NCI-H2227 treated with DMSO at 0.1 percent for 48 hours (cell line): ENCODE measurements at regions not wholly inside any gene's neighbourhood (a gene's known extent, or its start where the extent isn't known, plus 50 kb on each side); places are given as distances from the start of the nearest gene placed in this dataset.
A peak's percentile ranks its signal among the peaks of the same experiment; 100 is the strongest.

Source experiments
- DNase-seq: peaks from one replicate; lab custom pipeline; 2025; lab: John Stamatoyannopoulos, UW

DNA sequence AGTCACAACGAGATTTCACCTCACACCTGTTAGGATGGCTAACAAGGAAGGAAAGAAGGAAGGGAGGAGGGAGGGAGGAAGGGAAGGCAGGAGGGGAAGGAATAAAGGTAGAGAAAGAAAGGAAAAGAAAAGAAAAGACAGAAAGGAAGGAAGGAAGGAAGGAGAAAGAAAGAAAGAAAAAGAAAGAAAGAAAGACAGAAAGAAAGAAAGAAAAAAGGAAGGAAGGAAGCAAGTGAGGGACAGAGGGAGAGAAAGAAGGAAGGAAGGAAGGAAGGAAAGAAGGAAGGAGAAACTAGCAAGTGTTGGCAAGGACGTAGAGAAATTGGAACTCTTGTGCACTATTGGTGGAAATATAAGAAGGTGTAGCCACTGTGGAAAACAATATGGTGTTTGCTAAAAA lies 52.2 kb downstream of the CCDC185 start:
- no peak for DNase-seq

DNA sequence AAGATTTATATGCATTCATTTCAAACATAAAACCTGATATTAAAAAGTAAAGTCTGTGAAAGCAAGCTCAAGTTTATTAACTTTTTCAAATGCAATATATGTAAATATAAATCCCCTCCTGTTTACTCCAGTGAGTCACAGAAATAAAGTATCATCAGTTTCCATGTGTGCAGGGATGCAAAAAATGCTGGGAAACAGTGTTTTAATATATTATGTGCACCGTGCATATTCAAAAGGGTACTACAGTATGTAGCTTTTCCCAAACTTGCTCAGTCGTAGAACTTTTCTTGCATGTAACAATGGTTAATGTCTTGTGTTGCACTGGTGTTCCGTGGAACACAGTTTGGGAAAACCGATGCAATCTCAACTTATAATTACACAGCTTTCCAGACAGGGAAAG lies 60.7 kb downstream of the CCDC185 start:
- DNase-seq, result no peak

DNA sequence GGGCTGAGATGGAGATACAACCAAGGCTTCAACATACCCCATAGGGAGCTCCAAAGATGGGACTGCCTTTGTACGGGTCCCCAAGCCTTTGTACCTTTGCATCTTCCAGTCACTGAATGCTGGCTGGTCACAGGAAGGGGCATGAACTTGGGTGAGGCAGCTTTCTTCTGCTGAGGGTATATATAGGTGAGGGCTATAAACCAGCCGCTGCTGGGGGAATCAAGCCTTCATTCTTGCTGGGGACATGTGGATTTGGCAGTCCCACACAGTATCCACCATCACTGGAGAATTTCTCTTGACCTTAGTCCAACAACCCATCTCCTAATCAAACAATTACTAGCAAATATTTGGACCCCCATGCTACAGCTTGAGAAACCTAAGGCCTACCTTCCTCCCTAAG lies 61.7 kb downstream of the CCDC185 start:
- no peak for DNase-seq

DNA sequence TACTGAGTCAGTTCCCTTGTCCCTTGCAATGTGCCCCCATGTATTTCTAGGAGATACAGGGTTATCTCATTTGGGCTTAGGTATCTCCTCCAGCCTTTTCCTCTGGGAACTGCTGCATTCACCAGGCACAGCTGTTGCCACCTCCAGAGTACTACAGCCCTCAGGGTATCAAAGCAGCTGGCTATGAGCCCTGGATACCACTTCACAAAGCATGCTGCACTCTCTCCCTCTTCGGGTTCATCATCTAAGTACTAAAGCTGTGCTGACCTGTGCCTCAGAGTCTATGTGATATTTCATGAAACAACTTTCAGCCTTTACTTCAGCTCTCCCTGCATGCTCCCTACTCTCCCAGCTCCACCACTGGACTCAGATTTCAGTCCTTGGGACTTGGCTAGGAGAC lies 62.3 kb downstream of the CCDC185 start:
- no peak for DNase-seq

DNA sequence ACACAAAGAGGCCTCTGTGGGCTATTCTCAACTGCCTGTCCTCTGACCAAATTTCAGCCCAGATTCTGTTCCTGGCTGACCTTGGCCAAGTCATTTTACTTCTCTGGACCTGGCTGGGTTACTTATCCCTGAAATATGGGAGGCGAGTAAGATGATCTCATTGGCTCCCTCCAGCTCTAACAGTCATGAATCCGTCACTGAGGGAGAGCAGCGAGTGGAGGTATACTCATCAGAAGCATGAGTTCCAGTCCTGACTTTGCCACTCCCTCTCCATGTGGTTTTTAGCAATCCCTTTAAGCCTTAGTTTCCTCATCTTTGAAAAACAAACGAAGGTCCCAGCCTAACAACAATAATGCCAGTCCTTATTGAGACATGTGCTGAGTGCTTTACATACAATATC lies 63.5 kb downstream of the CCDC185 start:
- no peak for DNase-seq

DNA sequence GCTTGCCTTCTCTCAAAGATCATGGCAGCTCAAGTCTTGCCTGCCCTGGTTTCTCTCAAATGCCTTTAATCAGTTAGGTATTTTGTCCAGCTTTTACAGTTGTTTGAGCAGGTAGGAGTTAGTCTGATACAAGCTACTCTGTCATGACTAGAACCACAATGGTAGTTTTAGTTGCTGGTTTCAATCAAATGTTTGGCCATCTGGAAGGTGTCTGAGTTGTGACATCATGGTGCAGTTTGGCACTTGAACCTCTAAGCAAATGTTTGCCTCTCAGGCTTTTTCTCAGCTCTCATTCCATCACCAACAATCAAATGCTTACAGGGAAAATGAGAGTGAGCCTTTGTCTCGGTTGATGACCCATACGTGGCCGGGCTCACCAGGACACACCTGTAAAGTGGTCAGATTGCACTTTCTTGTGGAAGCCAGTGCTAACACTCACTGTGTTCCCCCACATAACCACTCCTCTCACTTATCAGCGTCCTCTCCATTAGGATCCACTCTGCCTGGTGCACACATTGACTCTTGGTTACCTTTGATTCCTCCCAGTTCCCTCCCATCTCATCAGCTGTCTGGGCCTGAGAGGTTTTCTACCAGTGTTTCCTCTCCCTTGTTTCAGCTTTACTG lies 67.5 kb downstream of the CCDC185 start:
- DNase-seq, result no peak

DNA sequence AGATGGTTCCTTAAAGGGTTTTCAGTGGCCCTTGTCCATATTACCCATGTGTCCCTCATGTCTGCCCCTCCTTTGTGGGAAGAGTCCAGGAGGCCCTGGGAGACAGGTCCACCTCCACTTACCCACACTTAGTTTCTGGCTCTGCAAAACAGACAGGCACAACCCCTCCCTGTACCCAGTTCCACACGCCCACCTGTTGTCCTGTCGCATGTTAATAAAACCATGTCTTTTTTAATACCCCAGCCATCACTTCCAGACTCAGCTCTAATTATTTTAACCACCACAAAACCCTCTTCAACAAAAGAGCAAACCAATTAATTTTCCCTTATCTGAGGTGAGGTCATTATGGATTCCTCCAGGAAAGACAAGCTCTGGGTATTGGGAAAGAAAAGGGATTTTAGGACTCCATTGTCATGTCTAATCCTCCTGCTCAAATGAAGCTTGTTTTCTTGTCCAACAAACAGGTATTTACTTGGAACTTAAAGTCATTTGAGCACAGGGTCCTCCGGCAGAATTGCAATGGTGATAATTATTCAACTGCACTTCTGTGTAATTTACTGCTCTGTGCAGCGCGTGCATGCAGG lies 68.9 kb downstream of the CCDC185 start:
- no peak for DNase-seq

DNA sequence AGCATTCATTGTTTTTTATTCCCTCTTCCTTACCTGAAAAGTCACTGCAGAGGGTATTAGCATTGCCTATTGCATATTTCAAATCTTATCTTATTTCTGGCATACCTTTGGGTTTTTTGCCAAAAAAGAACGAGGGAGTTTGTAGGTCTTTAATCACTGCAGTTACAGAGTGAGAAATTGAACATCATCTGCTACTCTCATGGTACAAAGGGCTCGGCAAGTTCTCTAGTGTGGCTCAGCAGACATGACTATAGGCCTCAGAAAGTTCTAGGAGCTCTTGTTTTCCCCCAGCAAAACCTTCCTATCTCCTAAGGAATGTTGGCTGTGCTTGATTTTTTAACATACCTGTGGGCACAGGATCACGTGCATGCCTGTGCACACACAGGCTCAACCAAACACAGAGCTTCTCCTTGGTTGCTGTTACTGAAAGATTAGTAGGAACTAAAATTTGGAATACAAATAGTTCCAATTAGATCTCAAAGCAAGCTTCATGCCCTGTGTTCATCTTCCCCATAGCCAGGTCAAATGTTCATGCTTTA lies 69.7 kb downstream of the CCDC185 start:
- DNase-seq, result no peak

DNA sequence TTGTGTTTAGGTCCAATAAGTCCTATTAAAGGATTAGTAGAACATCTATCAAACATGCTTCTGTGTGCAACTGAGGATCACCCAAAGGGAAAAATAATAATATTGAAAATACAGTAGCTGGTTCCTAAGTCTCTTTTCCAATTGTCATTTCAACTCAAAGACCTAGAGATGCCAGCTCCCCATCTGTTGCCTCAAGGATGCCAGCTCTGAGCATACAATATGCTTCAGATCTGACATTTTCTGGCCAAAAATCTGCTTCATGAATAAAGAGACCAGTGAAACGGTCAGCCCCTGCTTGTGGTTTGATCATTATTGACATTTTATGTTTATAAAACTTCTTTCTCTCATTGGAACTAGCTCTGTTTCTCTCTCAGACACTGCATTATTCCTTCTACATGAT lies 72.9 kb downstream of the CCDC185 start:
- no peak for DNase-seq

DNA sequence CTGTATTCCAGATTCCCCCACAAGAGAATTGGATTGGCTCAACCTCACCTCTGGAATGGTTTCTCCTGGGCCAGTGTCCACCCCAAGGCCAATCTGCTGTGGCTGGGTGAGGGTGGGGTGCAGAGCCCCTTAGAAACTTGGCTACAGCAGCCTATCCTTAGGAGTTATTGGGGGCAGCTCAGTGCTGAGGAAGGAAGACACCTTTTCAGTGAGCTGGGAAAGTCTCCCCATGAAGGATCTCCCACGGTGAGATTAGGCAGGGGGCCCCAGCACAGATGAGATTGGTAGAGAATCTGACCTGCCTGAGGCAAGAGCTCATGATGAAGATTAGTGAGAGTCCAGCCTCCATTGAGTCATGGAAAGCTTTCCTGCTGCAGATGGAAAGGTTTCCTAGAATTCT lies 78.4 kb downstream of the CCDC185 start:
- no peak for DNase-seq

DNA sequence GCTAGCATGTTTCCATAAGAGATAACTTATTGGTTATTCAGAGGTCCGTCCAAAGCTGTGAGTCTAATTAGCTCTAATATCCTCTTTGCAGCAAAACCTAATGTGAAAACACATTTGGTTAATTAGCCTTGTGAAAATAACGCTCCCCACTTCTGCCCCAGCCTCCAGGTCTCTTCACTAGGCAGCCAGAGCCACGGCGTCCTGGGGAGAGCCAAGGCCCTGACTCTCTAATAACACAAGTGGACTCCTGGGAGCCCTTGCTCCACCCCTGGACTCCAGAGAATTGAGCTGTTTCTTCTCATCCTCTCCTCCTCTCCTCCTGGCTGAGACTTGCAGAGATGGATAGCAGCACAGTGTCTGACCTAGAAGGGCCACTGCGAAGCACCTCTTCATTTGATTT lies 78.8 kb downstream of the CCDC185 start:
- no peak for DNase-seq

DNA sequence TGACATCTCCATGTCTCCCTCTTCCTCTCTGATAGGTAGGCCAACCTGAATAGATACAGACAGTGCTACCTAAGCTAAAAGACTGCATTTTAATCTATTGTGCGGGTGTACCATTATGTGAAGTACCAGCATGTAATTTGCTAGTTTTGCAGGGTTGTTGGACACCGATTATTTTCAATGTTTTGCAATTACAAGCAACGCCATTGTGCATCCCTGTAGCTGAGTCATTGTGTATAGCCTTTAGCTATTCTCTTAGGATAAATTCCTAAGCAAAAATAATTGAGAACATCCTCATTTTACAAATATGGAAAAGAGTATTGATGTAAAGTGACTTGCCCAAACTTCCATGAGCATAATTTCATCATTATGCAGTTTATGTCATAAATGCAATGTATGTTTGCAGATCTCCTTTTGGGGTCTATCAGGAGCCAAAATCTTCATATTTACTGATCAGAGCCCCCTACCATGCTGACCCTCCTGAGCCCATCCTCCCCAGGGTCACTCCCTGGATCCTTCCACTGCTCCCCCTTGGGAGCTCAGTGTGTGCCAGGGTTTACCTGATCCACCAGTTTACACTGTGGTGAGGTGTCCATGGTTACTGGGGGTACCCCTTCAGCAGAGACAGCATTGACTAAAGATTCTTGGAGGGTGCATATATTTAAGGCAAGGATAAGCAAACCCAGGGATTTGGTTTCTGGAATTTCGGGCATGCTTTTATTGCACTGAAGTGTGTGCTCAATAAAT lies 80.6 kb downstream of the CCDC185 start:
- peak; percentile 29 for DNase-seq

DNA sequence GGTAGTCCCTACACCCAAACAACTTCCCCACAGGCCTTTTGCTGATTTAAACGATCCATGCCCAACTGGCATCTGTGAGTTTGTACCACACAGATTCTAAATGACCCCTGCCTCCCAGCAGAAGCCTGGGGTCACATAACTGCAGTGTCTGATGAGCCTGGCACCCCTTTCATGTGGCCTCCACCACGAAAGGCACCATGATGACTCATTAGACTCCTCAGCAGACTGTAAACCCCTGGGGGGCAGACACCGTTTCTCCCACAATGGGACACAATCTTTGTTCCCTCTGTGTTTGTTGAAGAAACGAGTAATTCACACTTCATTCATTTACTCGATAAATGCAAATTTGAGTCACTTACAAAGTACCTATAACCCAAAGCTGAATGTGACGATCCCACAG lies 81.6 kb downstream of the CCDC185 start:
- DNase-seq, result no peak

DNA sequence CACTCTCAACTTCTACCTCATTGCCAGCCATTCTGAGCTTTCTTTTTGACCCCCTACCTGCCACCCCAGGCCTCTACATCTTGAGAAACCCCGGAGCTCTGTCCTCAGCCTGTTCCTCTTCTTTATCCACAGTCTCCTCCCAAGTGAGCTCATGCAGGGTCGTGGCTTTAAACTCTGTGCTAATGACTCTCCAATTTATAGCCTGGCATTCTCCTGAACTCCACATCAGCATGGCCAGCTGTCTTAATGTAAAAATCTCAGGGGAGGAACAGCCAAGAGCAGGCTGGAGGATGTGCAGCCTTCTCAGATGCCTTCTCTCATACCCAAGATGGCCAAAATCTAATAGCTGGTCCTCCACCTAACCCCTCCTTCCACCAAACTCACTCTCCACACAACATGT lies 84.2 kb downstream of the CCDC185 start:
- no peak for DNase-seq

DNA sequence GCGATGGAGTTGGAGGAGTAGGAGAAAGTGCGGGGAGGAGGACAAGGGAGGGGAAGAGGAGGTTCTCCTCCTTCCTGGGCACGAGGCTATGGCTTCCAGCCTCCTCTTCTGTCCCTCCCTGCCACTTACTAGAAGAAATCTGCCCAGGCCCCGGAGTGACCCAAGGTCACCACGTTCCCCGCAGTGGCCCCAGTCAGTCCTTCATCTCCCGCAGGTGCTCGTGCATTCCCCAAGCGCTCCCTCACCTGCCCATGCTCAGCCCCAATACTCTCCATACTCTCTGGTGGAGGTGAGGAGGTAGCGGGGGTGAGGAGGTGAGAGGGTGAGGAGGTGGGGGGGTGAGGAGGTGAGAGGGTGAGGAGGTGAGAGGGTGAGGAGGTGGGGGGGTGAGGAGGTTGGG lies 85.4 kb downstream of the CCDC185 start:
- DNase-seq, result no peak

DNA sequence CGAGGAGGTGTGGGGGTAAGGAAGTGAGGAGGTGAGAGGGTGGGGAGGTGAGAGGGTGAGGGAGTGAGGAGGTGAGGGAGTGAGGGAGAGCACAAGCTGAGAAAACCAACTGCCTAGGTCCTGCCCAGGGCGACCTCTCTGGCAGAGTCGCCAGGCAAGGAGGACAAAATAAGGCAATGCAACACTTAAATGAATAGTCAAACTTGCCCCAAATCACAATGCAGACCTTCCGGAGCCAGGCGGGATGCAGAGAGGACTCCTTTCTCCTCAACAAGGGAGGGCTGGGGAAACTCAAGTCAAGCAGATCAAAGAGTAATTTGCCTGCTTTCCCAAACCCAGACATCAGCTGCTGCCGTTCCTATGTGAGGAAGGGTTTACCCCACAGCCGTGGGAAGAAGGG lies 86.0 kb downstream of the CCDC185 start:
- peak; percentile 19 for DNase-seq

DNA sequence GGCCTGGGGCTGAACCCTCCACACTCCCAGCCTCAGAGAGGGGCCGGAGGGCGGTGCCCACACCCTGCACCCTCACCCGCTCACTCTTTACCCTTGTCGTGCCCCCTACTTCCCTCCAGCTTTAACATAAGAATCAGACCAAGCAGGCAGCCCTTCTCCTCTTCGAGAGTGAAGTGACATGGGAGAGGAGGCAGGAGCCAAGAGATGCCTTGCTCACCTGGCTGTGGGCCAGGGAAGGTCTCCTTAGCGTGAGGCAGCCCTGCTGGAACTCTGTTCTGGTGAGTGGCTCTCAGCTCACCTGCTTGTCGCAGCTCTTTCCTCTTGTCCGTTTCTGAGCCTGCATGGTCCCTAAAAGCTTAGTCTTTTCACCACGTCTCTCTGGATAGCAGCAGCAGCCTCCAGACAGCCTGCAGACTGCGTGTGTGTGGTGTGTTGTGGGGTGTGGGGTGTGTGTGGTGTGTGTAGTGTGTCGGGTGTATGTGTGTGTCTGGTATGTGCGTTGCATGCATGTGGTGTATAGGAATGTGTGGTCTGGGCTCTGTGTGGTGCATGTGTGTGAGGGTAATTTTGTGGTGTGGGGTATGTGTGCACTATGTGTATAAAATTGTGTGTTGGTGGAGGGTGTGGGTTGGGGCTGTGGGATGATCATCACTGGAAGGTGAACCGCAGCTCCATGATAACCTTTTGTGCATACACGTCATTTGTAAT lies 86.7 kb downstream of the CCDC185 start:
- peak; percentile 30 for DNase-seq

DNA sequence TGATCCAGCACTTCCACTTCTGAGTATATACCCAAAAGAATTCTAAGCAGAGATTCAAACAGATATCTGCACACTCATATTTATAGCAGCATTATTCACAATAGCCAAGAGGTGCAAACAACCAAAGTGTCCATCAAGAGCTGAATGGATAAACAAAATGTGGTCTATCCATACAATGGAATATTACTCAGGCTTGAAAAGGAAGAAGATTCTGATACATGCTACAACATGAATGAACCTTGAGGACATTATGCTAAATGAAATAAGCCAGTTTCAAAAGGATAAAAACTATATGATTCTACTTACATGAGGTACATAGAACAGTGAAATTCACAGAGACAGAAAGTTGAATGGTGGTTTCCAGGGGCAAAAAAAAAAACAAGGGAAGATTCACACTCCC lies 88.9 kb downstream of the CCDC185 start:
- no peak for DNase-seq

DNA sequence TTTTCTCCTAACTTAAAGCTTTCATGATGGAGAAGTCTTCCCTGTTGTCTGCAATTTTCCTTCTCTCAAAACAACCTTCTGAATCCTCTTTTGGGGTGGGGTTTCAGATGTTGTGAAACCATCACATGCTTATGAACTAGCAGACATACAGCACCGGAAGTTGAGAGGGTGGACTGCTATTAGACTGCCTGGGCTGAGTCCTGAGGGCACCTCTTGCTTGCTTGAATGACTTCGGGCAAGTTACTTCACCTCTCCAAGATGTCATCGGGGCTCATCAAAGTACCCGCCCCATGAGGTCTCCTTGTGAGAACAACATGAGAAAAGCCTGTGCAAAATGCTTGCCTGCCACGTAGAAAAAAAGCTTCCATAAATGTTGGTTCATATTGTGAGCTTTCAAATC lies 89.6 kb downstream of the CCDC185 start:
- DNase-seq, result no peak

DNA sequence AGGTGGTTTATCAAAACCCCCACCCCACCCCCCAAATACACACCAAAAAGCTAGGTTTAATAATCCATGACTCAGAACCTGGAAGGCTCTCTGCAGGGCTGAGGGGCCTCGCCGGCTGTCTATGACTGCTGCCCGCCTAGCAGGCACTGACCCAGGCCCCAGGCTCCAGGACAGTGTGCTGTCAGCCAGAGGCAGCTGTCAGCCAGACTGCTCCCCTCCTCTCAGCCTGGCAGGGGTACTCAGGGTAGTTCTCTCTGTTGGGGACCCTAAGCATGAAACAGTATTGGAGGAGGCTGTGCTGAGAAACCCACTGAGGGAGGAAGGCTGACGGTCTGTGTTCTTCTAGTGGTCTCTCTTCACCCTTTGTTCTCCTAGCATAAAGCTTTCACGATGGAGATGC lies 90.3 kb downstream of the CCDC185 start:
- DNase-seq, result no peak

DNA sequence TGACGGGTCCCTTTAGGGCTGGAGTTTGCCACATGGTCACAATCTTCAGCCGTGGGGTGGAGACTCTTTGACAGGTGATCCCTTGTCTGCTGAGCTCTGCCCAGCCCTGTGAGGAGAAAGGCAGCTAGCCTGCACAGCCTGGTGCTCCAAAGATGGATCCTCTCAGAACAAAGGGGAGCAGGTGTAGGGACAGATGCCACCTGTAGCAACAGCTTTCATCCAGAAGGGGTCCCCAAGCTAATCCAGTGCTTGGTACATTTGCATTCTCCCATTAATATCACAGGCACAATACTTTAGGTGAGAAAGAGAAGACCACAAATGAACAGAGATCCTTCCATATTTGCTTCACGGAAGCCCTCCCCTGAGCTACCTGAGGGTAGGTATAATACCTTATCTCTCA lies 93.2 kb downstream of the CCDC185 start:
- DNase-seq, result no peak

DNA sequence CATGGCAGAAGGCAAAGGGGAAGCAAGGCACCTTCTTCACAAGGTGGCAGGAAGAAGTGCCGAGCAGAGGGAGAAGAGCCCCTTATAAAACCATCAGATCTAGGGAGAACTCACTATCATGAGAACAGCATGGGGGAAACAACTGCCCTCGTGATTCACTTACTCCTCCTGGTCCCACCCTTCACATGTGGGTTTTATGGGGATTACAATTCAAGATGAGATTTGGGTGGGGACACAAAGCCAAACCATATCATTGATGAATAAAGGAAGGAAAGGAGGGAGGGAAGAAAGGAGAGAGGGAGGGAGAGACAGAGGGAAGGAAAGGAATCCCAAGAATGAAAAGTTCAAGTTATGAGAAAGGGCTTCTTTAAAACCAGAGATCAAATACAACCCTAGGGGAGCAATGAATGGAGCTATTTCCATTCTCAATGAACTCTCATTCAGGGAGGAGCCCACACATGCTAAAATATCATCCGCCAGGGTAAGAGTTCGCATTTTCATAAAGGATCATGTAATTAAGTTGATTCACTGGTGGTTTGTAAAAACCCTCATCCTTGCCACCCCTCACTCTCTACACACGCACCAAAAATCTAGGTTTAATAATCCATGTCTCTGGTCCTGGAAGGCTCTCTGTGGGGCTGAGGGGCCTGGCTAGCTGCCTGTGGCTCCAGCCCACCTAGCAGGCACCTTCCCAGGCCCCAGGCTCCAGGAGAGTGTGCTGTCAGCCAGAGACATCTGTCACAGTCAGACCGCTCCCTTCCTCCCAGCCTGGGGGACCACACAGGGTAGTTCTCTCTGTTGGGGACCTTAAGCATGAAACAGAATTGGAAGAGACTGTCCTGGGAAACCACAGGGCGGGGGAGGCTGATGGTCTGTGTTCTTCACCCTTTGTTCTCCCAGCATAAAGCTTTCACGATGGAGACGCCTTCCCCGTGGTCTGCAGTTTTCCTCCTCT lies 94.0 kb downstream of the CCDC185 start:
- no peak for DNase-seq
